Liver (tissue), 3 donors: ENCODE measurements at regions not wholly inside any gene's neighbourhood (a gene's known extent, or its start where the extent isn't known, plus 50 kb on each side); places are given as distances from the start of the nearest gene placed in this dataset.

Experiments used
- ATF3 ChIP-seq: IDR thresholded peaks from 2 replicates; pipeline ENCODE4 v1.6.1; 2016; ENCODE audit warnings: antibody characterized with exemption
- CTCF ChIP-seq: fragments of 150-350 bp; IDR thresholded peaks from 2 replicates; pipeline ENCODE4 v1.5.1; 2017; ENCODE audit warnings: improper control_type of control experiment, low read depth, low read length; ENCODE audit not compliant: missing input control
- EGR1 ChIP-seq, 2 donors: IDR thresholded peaks; 2 replicates each; pipeline ENCODE4 v1.6.1; 2016 to 2018; ENCODE audit warnings: antibody characterized with exemption in 2 of 2, low read depth in 2 of 2
- FOXA1 ChIP-seq: IDR thresholded peaks from 2 replicates; pipeline ENCODE4 v1.6.1; 2016; ENCODE audit warnings: antibody characterized with exemption
- FOXA2 ChIP-seq: IDR thresholded peaks from 2 replicates; pipeline ENCODE4 v1.6.1; 2016; ENCODE audit warnings: antibody characterized with exemption
- GABPA ChIP-seq, 2 donors: IDR thresholded peaks in 1 of 2; conservative IDR thresholded peaks in 1 of 2; 2 replicates each; pipeline ENCODE4 v1.6.1; 2016; ENCODE audit warnings: antibody characterized with exemption in 2 of 2, mild to moderate bottlenecking in 1 of 2, moderate library complexity in 1 of 2
- JUND ChIP-seq, 2 donors: IDR thresholded peaks; 2 replicates each; pipeline ENCODE4 v1.6.1; 2016; ENCODE audit warnings: antibody characterized with exemption in 2 of 2
- MAX ChIP-seq: IDR thresholded peaks from 2 replicates; pipeline ENCODE4 v1.6.1; 2016; ENCODE audit warnings: antibody characterized with exemption
- RAD21 ChIP-seq, 2 donors: IDR thresholded peaks; 2 replicates each; pipeline ENCODE4 v1.6.1; 2016; ENCODE audit warnings: antibody characterized with exemption in 2 of 2, mild to moderate bottlenecking in 2 of 2
- REST ChIP-seq: IDR thresholded peaks from 2 replicates; pipeline ENCODE4 v1.6.1; 2016; ENCODE audit warnings: antibody characterized with exemption, mild to moderate bottlenecking
- RXRA ChIP-seq, 2 donors: IDR thresholded peaks; 2 replicates each; pipeline ENCODE4 v1.6.1; 2017 to 2018; ENCODE audit warnings: antibody characterized with exemption in 2 of 2, mild to moderate bottlenecking in 1 of 2
- TAF1 ChIP-seq: conservative IDR thresholded peaks from 2 replicates; pipeline ENCODE4 v1.6.1; 2016; ENCODE audit warnings: antibody characterized with exemption, mild to moderate bottlenecking
- YY1 ChIP-seq: IDR thresholded peaks from 2 replicates; pipeline ENCODE4 v1.6.1; 2016; ENCODE audit warnings: antibody characterized with exemption, mild to moderate bottlenecking
- ZBTB33 ChIP-seq: IDR thresholded peaks from 2 replicates; pipeline ENCODE4 v1.6.1; 2016; ENCODE audit warnings: antibody characterized with exemption
- donor health status: healthy.
- donor health status: healthy.

GRCh38 chr3:81965696-81966095, 204.3 kb upstream of the GBE1 start:
- TF ChIP-seq CTCF (no peak), RAD21 (IDR thresholded peaks at IDR 0.05) (no peak), YY1 (no peak), ZBTB33 (no peak), MAX (no peak), GABPA (IDR thresholded peaks at IDR 0.05 in 1 of 2, conservative IDR thresholded peaks at IDR 0.05 in 1 of 2) (no peak), FOXA2 (no peak), ATF3 (no peak), FOXA1 (no peak), TAF1 (no peak), JUND (IDR thresholded peaks at IDR 0.05) (no peak), EGR1 (IDR thresholded peaks at IDR 0.05; ENCODE audit: low read depth in 2 of 2) (no peak), REST (no peak), RXRA (IDR thresholded peaks at IDR 0.05) (no peak)
